OCI-LY1 (cell line): ENCODE measurements at regions not wholly inside any gene's neighbourhood (a gene's known extent, or its start where the extent isn't known, plus 50 kb on each side); places are given as distances from the start of the nearest gene placed in this dataset.

Experiments used
- H2AFZ ChIP-seq: fragments of 200-600 bp; sonication (generic), shearing (Covaris generic); 2 replicates; pipeline ENCODE4 v1.6.0; 2014; ENCODE audit warnings: antibody characterized with exemption, mild to moderate bottlenecking, low read length
- H3F3A ChIP-seq: fragments of 200-600 bp; sonication (generic), shearing (Covaris generic); 2 replicates; pipeline ENCODE4 v1.6.0; 2014; ENCODE audit warnings: mild to moderate bottlenecking, antibody characterized with exemption, low read length, moderate library complexity; ENCODE audit not compliant: insufficient read depth
- H3K27ac ChIP-seq: fragments of 200-600 bp; sonication (generic); 2 replicates; pipeline ENCODE4 v1.5.1; 2014; ENCODE audit warnings: low read length, mixed run types, mild to moderate bottlenecking, low read depth; ENCODE audit not compliant: poor library complexity, severe bottlenecking
- H3K27me3 ChIP-seq: fragments of 200-600 bp; sonication (generic); 2 replicates; pipeline ENCODE4 v1.6.0; 2014; ENCODE audit warnings: antibody characterized with exemption, mild to moderate bottlenecking, low read length, moderate library complexity; ENCODE audit not compliant: insufficient read depth
- H3K36me3 ChIP-seq: fragments of 200-600 bp; sonication (generic); 2 replicates; pipeline ENCODE4 v1.6.1; 2014; ENCODE audit warnings: mild to moderate bottlenecking, antibody characterized with exemption, low read length, moderate library complexity, mixed read lengths; ENCODE audit not compliant: insufficient read depth
- H3K4me1 ChIP-seq: fragments of 200-600 bp; sonication (generic); 2 replicates; pipeline ENCODE4 v1.5.1; 2014; ENCODE audit warnings: mild to moderate bottlenecking, low read length, moderate library complexity; ENCODE audit not compliant: insufficient read depth, severe bottlenecking
- H3K4me2 ChIP-seq: fragments of 200-600 bp; sonication (generic), shearing (Covaris generic); 2 replicates; pipeline ENCODE4 v1.6.1; 2014; ENCODE audit warnings: low read length
- H3K4me3 ChIP-seq: fragments of 200-600 bp; sonication (generic); 2 replicates; pipeline ENCODE4 v1.5.1; 2014; ENCODE audit warnings: low read length, low read depth, mild to moderate bottlenecking, mixed read lengths; ENCODE audit not compliant: poor library complexity, severe bottlenecking
- H3K79me2 ChIP-seq: fragments of 200-600 bp; shearing (Covaris generic); 2 replicates; pipeline ENCODE4 v1.6.1; 2016; ENCODE audit warnings: mixed run types, low read length, mixed read lengths; ENCODE audit not compliant: insufficient read depth
- H3K9ac ChIP-seq: fragments of 200-600 bp; sonication (generic), shearing (Covaris generic); 2 replicates; pipeline ENCODE4 v1.6.1; 2014; ENCODE audit warnings: mild to moderate bottlenecking, low read length, mixed read lengths
- H3K9me2 ChIP-seq: fragments of 200-600 bp; sonication (generic), shearing (Covaris generic); 2 replicates; pipeline ENCODE4 v1.6.1; 2014; ENCODE audit warnings: low read depth, mild to moderate bottlenecking, low read length, mixed read lengths
- H3K9me3 ChIP-seq: fragments of 200-600 bp; shearing (Covaris generic); 2 replicates; pipeline ENCODE4 v1.6.1; 2014; ENCODE audit warnings: low read length, mixed read lengths
- H4K20me1 ChIP-seq: fragments of 200-600 bp; sonication (generic), shearing (Covaris generic); 2 replicates; pipeline ENCODE4 v1.6.0; 2016; ENCODE audit warnings: mild to moderate bottlenecking, low read length; ENCODE audit not compliant: insufficient read depth
- EZH2 ChIP-seq: fragments of 200-600 bp; sonication (generic), shearing (Covaris generic); IDR thresholded peaks from 2 replicates; pipeline ENCODE4 v1.8.0; 2017; ENCODE audit warnings: borderline replicate concordance, mixed run types, mild to moderate bottlenecking, antibody characterized with exemption, low read length, moderate library complexity, mixed read lengths
- TF ChIP-seq, protein P1 (sequence below): fragments of 200-600 bp; sonication (generic), shearing (Covaris generic); IDR thresholded peaks from 2 replicates; pipeline ENCODE4 v1.5.1; 2017; ENCODE audit warnings: mild to moderate bottlenecking, antibody characterized with exemption, low read length, moderate library complexity, mixed read lengths

DNA sequence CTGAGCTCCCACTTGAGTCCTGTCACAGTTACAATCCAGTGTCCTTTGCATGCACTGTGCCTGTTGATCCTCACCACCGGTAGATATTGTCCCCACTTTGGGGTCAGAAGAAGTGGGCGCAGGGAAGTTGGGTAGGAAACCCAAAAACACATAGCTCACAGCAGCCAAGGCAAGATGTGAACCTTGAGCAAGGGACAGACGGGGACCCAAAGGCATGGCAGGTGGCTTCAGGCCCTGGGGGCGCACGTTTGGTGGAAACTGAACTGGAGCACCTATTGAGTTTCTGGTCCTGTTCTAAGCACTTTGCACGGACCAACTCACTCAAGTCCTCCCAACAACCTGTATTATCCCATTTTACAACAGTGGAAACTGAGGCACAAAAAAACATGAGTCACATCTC lies 82.8 kb upstream of the ZNF716 start:
- no peaks in the 10 kb centered on the region for H4K20me1 ChIP-seq

DNA sequence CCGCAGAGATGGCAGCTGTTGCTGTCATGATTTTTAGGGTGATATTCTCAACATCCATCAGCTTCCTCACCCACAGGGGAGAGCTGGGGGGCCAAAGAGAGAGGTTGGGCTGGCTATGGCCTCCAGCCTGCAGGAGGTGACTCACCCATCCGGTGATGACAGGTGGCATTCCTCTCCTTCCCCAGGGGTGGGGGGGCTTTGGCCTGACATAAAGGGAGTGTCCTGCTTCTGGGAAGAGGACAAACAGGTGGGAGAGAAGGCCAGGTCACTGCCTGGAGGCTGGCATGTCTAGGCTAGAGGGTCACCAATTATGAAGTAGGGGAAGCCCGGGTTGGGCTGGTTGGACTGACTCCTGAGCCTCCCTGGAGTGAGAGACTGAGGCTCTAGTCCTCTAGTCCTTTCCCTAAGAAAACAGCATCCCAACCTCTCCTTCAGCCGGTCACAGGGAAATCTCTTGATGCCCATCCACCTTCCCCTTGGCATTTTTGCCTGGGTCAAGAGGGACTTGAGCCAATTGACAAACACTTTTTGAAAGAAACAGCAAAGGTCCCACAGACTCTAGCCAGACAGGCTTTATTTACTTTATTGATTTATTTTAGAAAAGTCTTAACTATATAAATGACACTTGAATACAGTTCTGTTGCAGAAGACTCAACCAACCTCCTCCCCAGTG lies 79.8 kb upstream of the ZNF716 start:
- H3K36me3 ChIP-seq, result no peaks in the 10 kb centered on the region
- no peaks in the 10 kb centered on the region for H3K9me2 ChIP-seq
- TF ChIP-seq EZH2, result no peak
- TF ChIP-seq, protein P1, sequence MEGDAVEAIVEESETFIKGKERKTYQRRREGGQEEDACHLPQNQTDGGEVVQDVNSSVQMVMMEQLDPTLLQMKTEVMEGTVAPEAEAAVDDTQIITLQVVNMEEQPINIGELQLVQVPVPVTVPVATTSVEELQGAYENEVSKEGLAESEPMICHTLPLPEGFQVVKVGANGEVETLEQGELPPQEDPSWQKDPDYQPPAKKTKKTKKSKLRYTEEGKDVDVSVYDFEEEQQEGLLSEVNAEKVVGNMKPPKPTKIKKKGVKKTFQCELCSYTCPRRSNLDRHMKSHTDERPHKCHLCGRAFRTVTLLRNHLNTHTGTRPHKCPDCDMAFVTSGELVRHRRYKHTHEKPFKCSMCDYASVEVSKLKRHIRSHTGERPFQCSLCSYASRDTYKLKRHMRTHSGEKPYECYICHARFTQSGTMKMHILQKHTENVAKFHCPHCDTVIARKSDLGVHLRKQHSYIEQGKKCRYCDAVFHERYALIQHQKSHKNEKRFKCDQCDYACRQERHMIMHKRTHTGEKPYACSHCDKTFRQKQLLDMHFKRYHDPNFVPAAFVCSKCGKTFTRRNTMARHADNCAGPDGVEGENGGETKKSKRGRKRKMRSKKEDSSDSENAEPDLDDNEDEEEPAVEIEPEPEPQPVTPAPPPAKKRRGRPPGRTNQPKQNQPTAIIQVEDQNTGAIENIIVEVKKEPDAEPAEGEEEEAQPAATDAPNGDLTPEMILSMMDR, result no peak
- no peaks in the 10 kb centered on the region for H3K79me2 ChIP-seq
- H3K9me3 ChIP-seq, result no peaks in the 10 kb centered on the region
- no peaks in the 10 kb centered on the region for H3K4me1 ChIP-seq
- no peak overlapping the region for H2AFZ ChIP-seq
- H3K9ac ChIP-seq, result no peak overlapping the region
- no peak overlapping the region for H3K27ac ChIP-seq
- no peak overlapping the region for H3K4me3 ChIP-seq
- no peaks in the 10 kb centered on the region for H3F3A ChIP-seq
- H3K27me3 ChIP-seq, result no peaks in the 10 kb centered on the region
- no peaks in the 10 kb centered on the region for H4K20me1 ChIP-seq
- no peak overlapping the region for H3K4me2 ChIP-seq

More for the DNA sequence above, 82.8 kb upstream of the ZNF716 start:
- Histone ChIP-seq H3K27me3 (no peaks in the 10 kb centered on the region), H3K36me3 (no peaks in the 10 kb centered on the region), H3K9me3 (no peaks in the 10 kb centered on the region), H3K27ac (no peak overlapping the region), H3K4me1 (no peaks in the 10 kb centered on the region), H3K4me2 (no peak overlapping the region), H3K9ac (no peak overlapping the region), H3K9me2 (no peaks in the 10 kb centered on the region), H3K4me3 (no peak overlapping the region), H2AFZ (no peak overlapping the region), H3K79me2 (no peaks in the 10 kb centered on the region), H3F3A (no peaks in the 10 kb centered on the region)
- TF ChIP-seq, protein P1, result no peak
- TF ChIP-seq EZH2, result no peak

DNA sequence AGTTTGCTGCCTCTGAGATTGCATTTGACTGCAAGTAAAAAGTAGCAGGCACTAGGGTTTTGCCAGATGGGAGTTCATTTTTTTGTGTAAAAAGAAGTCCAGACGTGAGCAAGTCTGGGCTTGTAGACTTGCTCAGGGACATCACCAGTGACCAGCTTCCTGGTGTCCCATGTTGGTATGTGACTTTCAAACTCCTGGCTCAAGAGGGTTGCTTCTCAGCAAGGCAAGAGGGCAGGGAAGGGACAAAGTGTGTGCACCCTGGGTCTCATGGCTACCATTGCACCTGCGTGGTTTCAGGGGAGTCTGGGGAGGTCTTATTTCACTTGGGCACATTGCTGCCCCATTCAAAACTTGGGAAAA lies 79.3 kb upstream of the ZNF716 start:
- no peaks in the 10 kb centered on the region for H3K27me3 ChIP-seq
- no peaks in the 10 kb centered on the region for H3K79me2 ChIP-seq
- no peaks in the 10 kb centered on the region for H3K9me2 ChIP-seq
- H3K9me3 ChIP-seq, result no peaks in the 10 kb centered on the region
- no peaks in the 10 kb centered on the region for H4K20me1 ChIP-seq
- H3K4me3 ChIP-seq, result no peak overlapping the region
- no peak overlapping the region for H3K27ac ChIP-seq
- TF ChIP-seq, protein P1, result no peak
- TF ChIP-seq EZH2, result no peak
- no peak overlapping the region for H3K4me2 ChIP-seq
- no peaks in the 10 kb centered on the region for H3K36me3 ChIP-seq
- H3K4me1 ChIP-seq, result no peaks in the 10 kb centered on the region
- no peak overlapping the region for H3K9ac ChIP-seq
- H2AFZ ChIP-seq, result no peak overlapping the region
- no peaks in the 10 kb centered on the region for H3F3A ChIP-seq
